Activated T-helper 9 cell treated with anti-CD3 and anti-CD28 coated beads, Interleukin-2, amount 50 U/mL, for 16 hours (primary cell): ENCODE measurements at regions not wholly inside any gene's neighbourhood (a gene's known extent, or its start where the extent isn't known, plus 50 kb on each side); places are given as distances from the start of the nearest gene placed in this dataset.

ENCODE experiments used
- DNase-seq: peaks from one replicate; pipeline ENCODE4 v3.0.0-alpha.2; 2020; ENCODE audit warnings: low read depth

GRCh38 chr5:148708854-148709253, 54.5 kb upstream of the HTR4 start:
- DNase-seq, result no peak

GRCh38 chr5:148711961-148712360, 57.6 kb upstream of the HTR4 start:
- no peak for DNase-seq

- DNase-seq, result no peak
Measured at GRCh38 chr5:148713735-148714508, 59.6 kb upstream of the HTR4 start.

- no peak for DNase-seq
Measured at GRCh38 chr5:148716716-148717115, 62.4 kb upstream of the HTR4 start.

- DNase-seq, result no peak
Measured at GRCh38 chr5:148717668-148718067, 63.3 kb upstream of the HTR4 start.

- no peak for DNase-seq
Measured at GRCh38 chr5:148719605-148720004, 65.3 kb upstream of the HTR4 start.

- DNase-seq, result no peak
Measured at GRCh38 chr5:148720257-148720656, 65.9 kb upstream of the HTR4 start.

- no peak for DNase-seq
Measured at GRCh38 chr5:148723143-148723542, 68.8 kb upstream of the HTR4 start.

- DNase-seq, result no peak
Measured at GRCh38 chr5:148725675-148726074, 71.3 kb upstream of the HTR4 start.

GRCh38 chr5:148729182-148729581, 74.9 kb upstream of the HTR4 start:
- DNase-seq, result no peak

GRCh38 chr5:148730270-148730669, 75.9 kb upstream of the HTR4 start:
- DNase-seq, result no peak

GRCh38 chr5:148730942-148731898, 76.9 kb upstream of the HTR4 start:
- peak; percentile 39 for DNase-seq

- no peak for DNase-seq
Measured at GRCh38 chr5:148732692-148733091, 78.4 kb upstream of the HTR4 start.

- peak; percentile 47 for DNase-seq
Measured at GRCh38 chr5:148733601-148734438, 79.5 kb upstream of the HTR4 start.

GRCh38 chr5:148734518-148734917, 80.2 kb upstream of the HTR4 start:
- no peak for DNase-seq

GRCh38 chr5:148735301-148735835, 81.0 kb upstream of the HTR4 start:
- DNase-seq, result no peak

- DNase-seq, result no peak
Measured at GRCh38 chr5:148739023-148739422, 84.7 kb upstream of the HTR4 start.

GRCh38 chr5:148739524-148739923, 85.2 kb upstream of the HTR4 start:
- DNase-seq, result no peak

GRCh38 chr5:148740079-148740858, 85.9 kb upstream of the HTR4 start:
- no peak for DNase-seq

- no peak for DNase-seq
Measured at GRCh38 chr5:148740966-148741742, 85.3 kb upstream of the ADRB2 start.
